Astrocyte (in vitro differentiated cells and primary cell): ENCODE measurements at regions not wholly inside any gene's neighbourhood (a gene's known extent, or its start where the extent isn't known, plus 50 kb on each side); places are given as distances from the start of the nearest gene placed in this dataset.

ENCODE experiments used
- DNase-seq: peaks from one replicate; pipeline ENCODE4 v3.0.0-alpha.2; 2010; ENCODE audit warnings: low read depth
- FAIRE-seq: peaks from 2 replicates; lab custom pipeline; 2011; peaks lifted over from hg19 to GRCh38; lab: Jason Lieb, UNC
- H2AFZ ChIP-seq: 2 replicates; pipeline ENCODE4 v1.6.0; 2012; ENCODE audit warnings: low read depth, low read length, inconsistent platforms
- H3K27ac ChIP-seq: 2 replicates; pipeline ENCODE4 v1.5.1; 2011; ENCODE audit warnings: low read depth, low read length, inconsistent platforms
- H3K27me3 ChIP-seq: 2 replicates; pipeline ENCODE4 v1.6.0; 2011; ENCODE audit warnings: low read length, inconsistent platforms; ENCODE audit not compliant: insufficient read depth
- H3K36me3 ChIP-seq: 2 replicates; pipeline ENCODE4 v1.5.1; 2011; ENCODE audit warnings: low read length, inconsistent platforms; ENCODE audit not compliant: insufficient read depth
- H3K4me1 ChIP-seq: 2 replicates; pipeline ENCODE4 v1.5.1; 2011; ENCODE audit warnings: low read length, inconsistent platforms; ENCODE audit not compliant: insufficient read depth
- H3K4me2 ChIP-seq: 2 replicates; pipeline ENCODE4 v1.6.0; 2012; ENCODE audit warnings: low read length, inconsistent platforms
- H3K4me3 ChIP-seq: 2 replicates; pipeline ENCODE4 v1.5.1; 2011; ENCODE audit warnings: low read depth, mild to moderate bottlenecking, low read length, inconsistent platforms; ENCODE audit not compliant: insufficient read depth
- H3K79me2 ChIP-seq: 2 replicates; pipeline ENCODE4 v1.6.0; 2012; ENCODE audit warnings: mild to moderate bottlenecking, low read length, inconsistent platforms; ENCODE audit not compliant: insufficient read depth
- H3K9ac ChIP-seq: 2 replicates; pipeline ENCODE4 v1.6.0; 2012; ENCODE audit warnings: mild to moderate bottlenecking, low read length, inconsistent platforms
- H3K9me3 ChIP-seq: 2 replicates; pipeline ENCODE4 v1.5.1; 2012; ENCODE audit warnings: low read depth, mild to moderate bottlenecking, low read length, inconsistent platforms; ENCODE audit not compliant: insufficient read depth
- H4K20me1 ChIP-seq: 2 replicates; pipeline ENCODE4 v1.6.0; 2012; ENCODE audit warnings: low read length, inconsistent platforms; ENCODE audit not compliant: insufficient read depth
- H3K27ac Mint-ChIP-seq: one replicate; pipeline ENCODE4 v1.8.0; 2021; ENCODE audit warnings: mild to moderate bottlenecking, mixed read lengths; ENCODE audit not compliant: unreplicated experiment
- H3K27me3 Mint-ChIP-seq: one replicate; pipeline ENCODE4 v1.8.0; 2021; ENCODE audit warnings: low read depth, mixed read lengths; ENCODE audit not compliant: unreplicated experiment
- H3K36me3 Mint-ChIP-seq: one replicate; pipeline ENCODE4 v1.8.0; 2021; ENCODE audit warnings: low read depth, mixed read lengths; ENCODE audit not compliant: unreplicated experiment
- H3K4me1 Mint-ChIP-seq: one replicate; pipeline ENCODE4 v1.8.0; 2021; ENCODE audit warnings: low read depth, mixed read lengths; ENCODE audit not compliant: unreplicated experiment
- H3K4me3 Mint-ChIP-seq: one replicate; pipeline ENCODE4 v1.8.0; 2021; ENCODE audit warnings: mild to moderate bottlenecking, moderate library complexity, mixed read lengths; ENCODE audit not compliant: unreplicated experiment
- H3K9me3 Mint-ChIP-seq: one replicate; pipeline ENCODE4 v1.8.0; 2021; ENCODE audit warnings: mild to moderate bottlenecking, mixed read lengths; ENCODE audit not compliant: unreplicated experiment
- EZH2 ChIP-seq: IDR thresholded peaks from 2 replicates; pipeline ENCODE4 v1.6.1; 2012; ENCODE audit warnings: mild to moderate bottlenecking, low read length, inconsistent platforms; ENCODE audit not compliant: insufficient read depth
- TF ChIP-seq, protein P1 (sequence below): IDR thresholded peaks from 2 replicates; pipeline ENCODE4 v1.5.1; 2011; ENCODE audit warnings: low read depth, mild to moderate bottlenecking, inconsistent platforms, low read length, moderate library complexity; ENCODE audit not compliant: insufficient read depth

DNA sequence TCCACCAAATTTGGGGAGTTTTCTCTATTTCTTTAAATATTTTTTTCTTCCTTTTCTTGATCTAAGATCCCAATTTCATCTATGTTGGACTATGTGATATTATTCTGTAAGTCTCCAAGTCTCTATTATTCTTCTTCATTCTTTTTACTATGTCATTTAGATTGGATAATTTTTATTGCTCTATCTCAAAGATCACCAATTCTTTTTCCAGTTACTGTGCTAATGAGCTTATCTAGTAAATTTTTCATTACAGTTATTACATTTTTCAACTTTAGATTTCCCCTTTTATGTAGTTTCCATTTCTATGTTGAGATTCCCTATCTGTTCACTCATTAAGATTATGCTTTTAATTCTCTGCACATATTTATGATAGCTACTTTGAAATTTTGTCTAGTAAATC is 131.6 kb upstream of the NAMPT start:
- no peak for TF ChIP-seq EZH2
- DNase-seq (no peak), FAIRE-seq (no peak)
- no peak overlapping the region for H2AFZ ChIP-seq
- H3K27me3 ChIP-seq = no peaks in the 10 kb centered on the region
- H4K20me1 ChIP-seq = no peaks in the 10 kb centered on the region
- Mint-ChIP-seq H3K36me3 (peaks cover 2% of the 10 kb centered on the region), H3K4me1 (peaks cover 14% of the 10 kb centered on the region), H3K27me3 (peaks cover under 1% of the 10 kb centered on the region), H3K9me3 (peaks cover 6% of the 10 kb centered on the region), H3K27ac (no peak overlapping the region), H3K4me3 (no peak overlapping the region)
- H3K79me2 ChIP-seq = no peaks in the 10 kb centered on the region
- peaks cover 4% of the 10 kb centered on the region for H3K9me3 ChIP-seq
- H3K4me1 ChIP-seq = peaks cover 5% of the 10 kb centered on the region
- no peaks in the 10 kb centered on the region for H3K36me3 ChIP-seq
- H3K4me3 ChIP-seq = no peak overlapping the region
- no peak overlapping the region for H3K9ac ChIP-seq
- H3K27ac ChIP-seq = no peak overlapping the region
- H3K4me2 ChIP-seq = no peak overlapping the region

DNA sequence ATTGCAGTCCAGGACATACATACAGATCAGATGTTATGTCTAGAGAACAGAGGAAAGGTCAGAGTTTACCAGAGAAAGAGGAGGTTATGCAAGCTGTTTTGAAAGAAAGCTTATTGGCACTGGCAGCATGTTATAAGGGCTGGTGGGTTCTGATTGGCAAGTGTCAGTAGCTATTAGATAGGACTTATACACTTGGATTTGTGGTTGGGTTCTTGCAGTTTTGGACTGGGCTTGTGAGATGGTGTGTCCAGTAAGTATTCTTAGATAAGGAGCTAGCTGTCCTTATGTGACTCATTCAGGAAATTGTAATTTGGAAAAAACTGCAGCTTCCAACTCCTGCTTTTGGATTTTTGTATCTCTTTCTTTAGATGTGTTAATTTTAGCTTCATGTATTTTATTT is 130.7 kb upstream of the NAMPT start:
- Mint-ChIP-seq H3K9me3 (peaks cover 6% of the 10 kb centered on the region), H3K27me3 (peaks cover 2% of the 10 kb centered on the region), H3K36me3 (peaks cover 2% of the 10 kb centered on the region), H3K27ac (no peak overlapping the region), H3K4me1 (peaks cover 10% of the 10 kb centered on the region), H3K4me3 (no peak overlapping the region)
- Histone ChIP-seq H3K79me2 (no peaks in the 10 kb centered on the region), H3K4me2 (no peak overlapping the region), H3K9ac (no peak overlapping the region), H3K4me3 (no peak overlapping the region), H3K27ac (no peak overlapping the region), H2AFZ (no peak overlapping the region), H3K9me3 (peaks cover 4% of the 10 kb centered on the region), H4K20me1 (no peaks in the 10 kb centered on the region), H3K36me3 (no peaks in the 10 kb centered on the region), H3K4me1 (no peaks in the 10 kb centered on the region), H3K27me3 (no peaks in the 10 kb centered on the region)
- no peak for TF ChIP-seq EZH2
- TF ChIP-seq, protein P1, sequence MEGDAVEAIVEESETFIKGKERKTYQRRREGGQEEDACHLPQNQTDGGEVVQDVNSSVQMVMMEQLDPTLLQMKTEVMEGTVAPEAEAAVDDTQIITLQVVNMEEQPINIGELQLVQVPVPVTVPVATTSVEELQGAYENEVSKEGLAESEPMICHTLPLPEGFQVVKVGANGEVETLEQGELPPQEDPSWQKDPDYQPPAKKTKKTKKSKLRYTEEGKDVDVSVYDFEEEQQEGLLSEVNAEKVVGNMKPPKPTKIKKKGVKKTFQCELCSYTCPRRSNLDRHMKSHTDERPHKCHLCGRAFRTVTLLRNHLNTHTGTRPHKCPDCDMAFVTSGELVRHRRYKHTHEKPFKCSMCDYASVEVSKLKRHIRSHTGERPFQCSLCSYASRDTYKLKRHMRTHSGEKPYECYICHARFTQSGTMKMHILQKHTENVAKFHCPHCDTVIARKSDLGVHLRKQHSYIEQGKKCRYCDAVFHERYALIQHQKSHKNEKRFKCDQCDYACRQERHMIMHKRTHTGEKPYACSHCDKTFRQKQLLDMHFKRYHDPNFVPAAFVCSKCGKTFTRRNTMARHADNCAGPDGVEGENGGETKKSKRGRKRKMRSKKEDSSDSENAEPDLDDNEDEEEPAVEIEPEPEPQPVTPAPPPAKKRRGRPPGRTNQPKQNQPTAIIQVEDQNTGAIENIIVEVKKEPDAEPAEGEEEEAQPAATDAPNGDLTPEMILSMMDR = no peak
- DNase-seq (no peak), FAIRE-seq (no peak)

DNA sequence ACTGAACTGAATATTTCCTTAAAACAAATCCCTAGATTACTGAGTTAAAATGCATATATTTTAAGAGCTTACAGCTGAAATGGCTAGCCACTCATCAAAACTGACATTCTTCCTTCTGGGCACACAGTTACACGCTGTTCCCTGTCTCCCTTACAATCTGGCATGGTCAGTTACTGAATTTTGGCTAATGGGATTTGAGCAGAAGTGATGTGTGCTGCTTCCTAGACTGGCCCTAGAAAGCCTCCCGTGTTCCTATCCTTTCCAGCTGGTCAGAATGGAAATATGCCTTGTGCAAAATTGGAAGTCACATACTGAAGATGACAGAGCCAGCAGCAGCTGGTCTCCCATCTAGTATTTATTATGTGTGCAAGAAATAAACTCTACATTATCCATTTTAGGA is 128.7 kb upstream of the NAMPT start:
- Histone ChIP-seq H3K27ac (no peak overlapping the region), H3K4me2 (no peak overlapping the region), H3K27me3 (no peaks in the 10 kb centered on the region), H4K20me1 (no peaks in the 10 kb centered on the region), H3K4me3 (no peak overlapping the region), H2AFZ (no peak overlapping the region), H3K79me2 (no peaks in the 10 kb centered on the region), H3K9me3 (peaks cover 4% of the 10 kb centered on the region), H3K36me3 (no peaks in the 10 kb centered on the region), H3K9ac (no peak overlapping the region), H3K4me1 (no peaks in the 10 kb centered on the region)
- Mint-ChIP-seq H3K4me3 (no peak overlapping the region), H3K4me1 (peaks cover 2% of the 10 kb centered on the region), H3K36me3 (no peaks in the 10 kb centered on the region), H3K27me3 (peaks cover 2% of the 10 kb centered on the region), H3K9me3 (peaks cover 6% of the 10 kb centered on the region), H3K27ac (no peak overlapping the region)
- DNase-seq = no peak
- TF ChIP-seq EZH2 = no peak
- TF ChIP-seq, protein P1 = no peak
- FAIRE-seq = no peak
